Colonic mucosa (tissue), 4 donors: ENCODE measurements at regions not wholly inside any gene's neighbourhood (a gene's known extent, or its start where the extent isn't known, plus 50 kb on each side); places are given as distances from the start of the nearest gene placed in this dataset.

Experiments used
- DNase-seq: peaks from one replicate; pipeline ENCODE4 v3.0.0-alpha.2; 2020
- H3K27ac ChIP-seq: fragments of 200-600 bp; one replicate; pipeline ENCODE4 v1.8.0; 2021
- H3K27me3 ChIP-seq: fragments of 200-600 bp; one replicate; pipeline ENCODE4 v1.8.0; 2021
- H3K36me3 ChIP-seq: fragments of 200-600 bp; one replicate; pipeline ENCODE4 v1.8.0; 2021
- H3K4me1 ChIP-seq: fragments of 200-600 bp; one replicate; pipeline ENCODE4 v1.8.0; 2021; ENCODE audit warnings: mild to moderate bottlenecking
- H3K4me3 ChIP-seq: fragments of 200-600 bp; one replicate; pipeline ENCODE4 v1.8.0; 2021
- H3K9ac ChIP-seq, 2 donors: one replicate each; pipeline ENCODE4 v1.7.0; 2013; ENCODE audit warnings: control low read depth in 2 of 2, low read depth in 2 of 2, low read length in 2 of 2
- H3K9me3 ChIP-seq: fragments of 200-600 bp; one replicate; pipeline ENCODE4 v1.8.0; 2021
- CTCF ChIP-seq: fragments of 200-600 bp; IDR thresholded peaks from one replicate; pipeline ENCODE4 v1.8.0; 2022; ENCODE audit warnings: antibody characterized with exemption, mild to moderate bottlenecking
- intact Hi-C: fragments of 100-400 bp; cut with DNase I; formaldehyde crosslinking; loops from one replicate; pipeline ENCODE4 v1.14.1; 2022
- donor health status: healthy.
- donor health status: DM: no; HTN: no; CAD: no.
- donor health status: DM: no; HTN: no; CAD: no.

- no peaks in the 10 kb centered on the region for H3K27me3 ChIP-seq
- H3K4me1 ChIP-seq: no peaks in the 10 kb centered on the region
- no peak overlapping the region for H3K4me3 ChIP-seq
- H3K27ac ChIP-seq: no peak overlapping the region
- no peaks in the 10 kb centered on the region for H3K36me3 ChIP-seq
- TF ChIP-seq CTCF: no peak
- no peak for DNase-seq
- intact Hi-C loops: no loop called here
- no peaks in the 10 kb centered on the region for H3K9me3 ChIP-seq
- no peak overlapping the region for H3K9ac ChIP-seq
Observed at GRCh38 chr9:115956371-115956770, 197.2 kb upstream of the PAPPA start.

- Histone ChIP-seq H3K4me3 (no peak overlapping the region), H3K4me1 (no peaks in the 10 kb centered on the region), H3K27me3 (no peaks in the 10 kb centered on the region), H3K27ac (peak overlapping the region; percentile 15), H3K9me3 (no peaks in the 10 kb centered on the region), H3K9ac (no peak overlapping the region), H3K36me3 (no peaks in the 10 kb centered on the region)
- intact Hi-C loops: no loop called here
- no peak for DNase-seq
- no peak for TF ChIP-seq CTCF
Observed at GRCh38 chr9:115957585-115957984, 196.0 kb upstream of the PAPPA start.

GRCh38 chr9:115964710-115965347 is 188.8 kb upstream of the PAPPA start:
- intact Hi-C loops: no loop called here
- no peak overlapping the region for H3K4me3 ChIP-seq
- no peaks in the 10 kb centered on the region for H3K4me1 ChIP-seq
- H3K36me3 ChIP-seq: no peaks in the 10 kb centered on the region
- H3K9me3 ChIP-seq: no peaks in the 10 kb centered on the region
- no peaks in the 10 kb centered on the region for H3K27me3 ChIP-seq
- H3K27ac ChIP-seq: no peak overlapping the region
- no peak overlapping the region for H3K9ac ChIP-seq
- DNase-seq: no peak
- TF ChIP-seq CTCF: no peak

- TF ChIP-seq CTCF: no peak
- H3K4me3 ChIP-seq: no peak overlapping the region
- intact Hi-C loops: no loop called here
Observed at GRCh38 chr9:115966660-115967059, 186.9 kb upstream of the PAPPA start.

GRCh38 chr9:115969096-115969495 is 184.5 kb upstream of the PAPPA start:
- H3K27me3 ChIP-seq: no peaks in the 10 kb centered on the region
- H3K9me3 ChIP-seq: no peaks in the 10 kb centered on the region
- intact Hi-C loops: no loop called here
- H3K4me3 ChIP-seq: no peak overlapping the region
- H3K36me3 ChIP-seq: no peaks in the 10 kb centered on the region
- no peaks in the 10 kb centered on the region for H3K4me1 ChIP-seq
- no peak for TF ChIP-seq CTCF
- no peak overlapping the region for H3K27ac ChIP-seq
- DNase-seq: no peak
- no peak overlapping the region for H3K9ac ChIP-seq

More at GRCh38 chr9:115966660-115967059, 186.9 kb upstream of the PAPPA start:
- H3K4me1 ChIP-seq: no peaks in the 10 kb centered on the region
- no peak for DNase-seq
- H3K27me3 ChIP-seq: no peaks in the 10 kb centered on the region
- no peak overlapping the region for H3K9ac ChIP-seq
- H3K36me3 ChIP-seq: no peaks in the 10 kb centered on the region
- no peak overlapping the region for H3K27ac ChIP-seq
- H3K9me3 ChIP-seq: no peaks in the 10 kb centered on the region
